ENCODE measurements at regions not wholly inside any gene's neighbourhood (a gene's known extent, or its start where the extent isn't known, plus 50 kb on each side); places are given as distances from the start of the nearest gene placed in this dataset.

DNA sequence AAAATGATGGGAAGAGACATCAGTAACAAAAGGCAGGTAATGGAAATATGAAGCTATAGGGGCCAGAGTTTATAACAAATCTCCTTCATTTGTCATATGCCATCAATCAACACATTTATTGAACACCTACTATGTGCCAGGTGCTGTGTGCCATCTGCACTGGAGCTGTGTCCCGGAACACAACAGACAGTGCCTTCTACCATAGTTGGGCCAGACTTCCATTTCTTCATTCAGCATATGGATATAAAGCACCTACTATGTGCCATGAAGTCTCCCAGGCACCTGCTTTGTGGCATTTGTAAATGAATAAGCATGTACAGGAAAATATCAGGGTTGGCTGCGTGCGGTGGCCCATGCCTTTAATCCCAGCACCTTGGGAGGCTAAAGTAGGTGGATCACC is 112.5 kb upstream of the ERCC6L2 start:
- TF ChIP-seq GATA2 (IDR thresholded peaks at IDR 0.05; ENCODE audit: low read depth, low read length), result no peak
- TF ChIP-seq GATA3 (IDR thresholded peaks at IDR 0.05; ENCODE audit: low read depth, low read length), result no peak

Measured in SH-SY5Y (cell line).